Fibroblast of pulmonary artery (primary cell): ENCODE measurements at regions not wholly inside any gene's neighbourhood (a gene's known extent, or its start where the extent isn't known, plus 50 kb on each side); places are given as distances from the start of the nearest gene placed in this dataset.

ENCODE experiments used
- DNase-seq: peaks from one replicate; pipeline ENCODE4 v3.0.0-alpha.2; 2010; ENCODE audit warnings: low read depth
- H3K4me3 ChIP-seq: replicated peaks from 2 replicates; pipeline ENCODE4 v1.5.1; 2011; ENCODE audit warnings: low read depth, mild to moderate bottlenecking, control low read depth, low read length, moderate library complexity
- TF ChIP-seq, protein P1 (sequence below): IDR thresholded peaks from 2 replicates; pipeline ENCODE4 v1.5.1; 2011; ENCODE audit warnings: mild to moderate bottlenecking, control low read depth, low read length, inconsistent platforms; ENCODE audit errors: missing control alignments

DNA sequence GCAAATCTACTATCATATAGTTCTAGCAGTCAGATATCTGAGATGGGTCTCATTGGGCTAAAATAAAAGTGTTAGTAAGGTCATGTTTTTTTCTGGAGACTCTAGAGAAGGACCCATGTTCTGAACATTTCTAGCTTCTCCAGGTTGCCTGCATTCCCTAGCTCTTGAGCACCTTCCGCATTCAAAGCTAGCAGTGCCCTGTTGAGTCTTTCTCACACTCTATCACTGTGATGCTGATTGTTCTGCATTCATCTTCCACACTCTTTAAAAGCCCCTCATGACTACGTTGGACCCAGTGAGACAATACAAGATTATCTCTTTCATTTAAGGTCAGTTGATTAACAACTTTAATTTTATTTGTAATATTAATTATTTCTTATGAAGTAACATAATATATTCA is 433.3 kb upstream of the CHORDC1 start:
- no peak overlapping the region for H3K4me3 ChIP-seq
- TF ChIP-seq, protein P1, sequence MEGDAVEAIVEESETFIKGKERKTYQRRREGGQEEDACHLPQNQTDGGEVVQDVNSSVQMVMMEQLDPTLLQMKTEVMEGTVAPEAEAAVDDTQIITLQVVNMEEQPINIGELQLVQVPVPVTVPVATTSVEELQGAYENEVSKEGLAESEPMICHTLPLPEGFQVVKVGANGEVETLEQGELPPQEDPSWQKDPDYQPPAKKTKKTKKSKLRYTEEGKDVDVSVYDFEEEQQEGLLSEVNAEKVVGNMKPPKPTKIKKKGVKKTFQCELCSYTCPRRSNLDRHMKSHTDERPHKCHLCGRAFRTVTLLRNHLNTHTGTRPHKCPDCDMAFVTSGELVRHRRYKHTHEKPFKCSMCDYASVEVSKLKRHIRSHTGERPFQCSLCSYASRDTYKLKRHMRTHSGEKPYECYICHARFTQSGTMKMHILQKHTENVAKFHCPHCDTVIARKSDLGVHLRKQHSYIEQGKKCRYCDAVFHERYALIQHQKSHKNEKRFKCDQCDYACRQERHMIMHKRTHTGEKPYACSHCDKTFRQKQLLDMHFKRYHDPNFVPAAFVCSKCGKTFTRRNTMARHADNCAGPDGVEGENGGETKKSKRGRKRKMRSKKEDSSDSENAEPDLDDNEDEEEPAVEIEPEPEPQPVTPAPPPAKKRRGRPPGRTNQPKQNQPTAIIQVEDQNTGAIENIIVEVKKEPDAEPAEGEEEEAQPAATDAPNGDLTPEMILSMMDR, result no peak
- DNase-seq, result no peak

DNA sequence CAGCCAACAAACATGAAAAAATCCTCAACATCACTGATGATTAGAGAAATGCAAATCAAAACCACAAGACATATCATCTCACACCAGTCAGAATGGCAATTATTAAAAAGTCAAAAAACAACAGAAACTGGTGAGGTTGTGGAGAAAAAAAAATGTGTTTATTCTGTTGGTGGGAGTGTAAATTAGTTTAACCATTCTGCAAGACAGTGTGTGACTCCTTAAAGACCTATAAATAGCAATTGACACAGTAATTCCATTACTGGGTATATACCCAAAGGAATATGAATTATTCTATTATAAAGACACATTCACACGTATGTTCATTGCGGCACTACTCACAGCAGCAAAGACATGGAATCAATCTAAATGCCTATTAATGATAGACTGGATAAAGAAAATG is 427.3 kb upstream of the CHORDC1 start:
- TF ChIP-seq, protein P1, result no peak
- no peak overlapping the region for H3K4me3 ChIP-seq
- DNase-seq, result no peak

DNA sequence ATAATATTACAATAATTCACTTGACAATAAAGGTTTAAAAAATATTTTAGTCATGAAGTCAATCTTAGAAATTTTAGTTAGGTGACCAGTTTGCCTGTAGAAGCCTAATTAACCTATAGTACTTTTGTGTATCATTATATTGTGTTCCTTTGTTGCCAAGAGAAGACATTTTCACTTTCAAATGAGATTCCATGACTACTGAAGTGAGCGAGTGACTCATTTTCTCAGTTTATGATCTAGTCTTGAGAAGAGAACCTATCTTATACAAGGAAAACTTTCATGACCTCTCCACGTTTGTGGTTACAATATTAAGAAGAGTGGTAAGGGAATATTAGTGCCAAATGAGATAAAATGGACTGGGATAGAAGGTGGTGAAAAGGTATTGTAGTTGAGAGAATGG is 423.9 kb upstream of the CHORDC1 start:
- no peak for DNase-seq
- H3K4me3 ChIP-seq, result no peak overlapping the region
- TF ChIP-seq, protein P1, result no peak

DNA sequence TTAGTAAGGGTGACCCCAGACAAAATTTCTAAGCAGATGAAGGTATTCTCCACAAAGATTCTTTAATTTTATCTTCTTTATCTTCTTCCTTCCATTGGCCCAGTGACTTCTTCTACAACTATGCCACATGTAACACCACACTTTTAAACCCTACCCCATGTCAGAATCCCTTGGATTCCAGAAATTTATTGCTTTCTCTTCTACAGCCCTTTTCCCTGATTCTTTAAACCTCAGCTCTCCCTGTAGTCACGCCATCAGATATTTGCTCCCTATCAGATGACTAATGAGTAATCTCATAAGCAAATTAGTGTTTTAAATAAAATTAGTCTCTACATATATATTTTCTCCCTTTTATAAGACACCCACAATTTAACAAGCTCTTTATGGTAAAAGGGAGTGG is 423.4 kb upstream of the CHORDC1 start:
- DNase-seq, result no peak
- TF ChIP-seq, protein P1, result no peak
- no peak overlapping the region for H3K4me3 ChIP-seq

DNA sequence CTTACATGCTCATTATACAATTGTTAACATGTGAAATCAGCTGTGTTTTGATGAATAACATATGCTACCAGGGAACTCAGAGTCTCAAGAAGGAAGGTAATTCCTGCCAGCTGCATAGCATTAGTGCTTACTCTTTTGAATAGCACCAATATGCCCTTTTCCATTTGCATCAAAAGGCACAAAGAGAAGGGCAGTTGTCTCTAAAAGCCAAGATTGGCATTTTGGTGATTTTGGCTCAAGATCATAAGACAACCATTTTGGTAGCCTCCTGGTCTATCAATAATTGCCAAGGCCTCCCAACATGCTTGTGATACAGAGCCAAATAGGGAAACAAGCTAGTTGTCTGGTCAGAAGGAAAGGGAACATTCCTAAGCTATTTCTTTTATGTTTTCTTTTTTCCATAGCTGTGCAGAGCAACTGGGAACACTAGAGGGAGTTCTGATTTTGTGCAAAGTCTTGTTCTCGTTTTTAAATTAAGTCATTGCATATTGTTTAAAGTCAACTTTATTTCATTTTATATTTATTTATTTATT is 416.7 kb upstream of the CHORDC1 start:
- TF ChIP-seq, protein P1, result peak; percentile 16
- H3K4me3 ChIP-seq, result no peak overlapping the region
- DNase-seq, result peak; percentile 9

DNA sequence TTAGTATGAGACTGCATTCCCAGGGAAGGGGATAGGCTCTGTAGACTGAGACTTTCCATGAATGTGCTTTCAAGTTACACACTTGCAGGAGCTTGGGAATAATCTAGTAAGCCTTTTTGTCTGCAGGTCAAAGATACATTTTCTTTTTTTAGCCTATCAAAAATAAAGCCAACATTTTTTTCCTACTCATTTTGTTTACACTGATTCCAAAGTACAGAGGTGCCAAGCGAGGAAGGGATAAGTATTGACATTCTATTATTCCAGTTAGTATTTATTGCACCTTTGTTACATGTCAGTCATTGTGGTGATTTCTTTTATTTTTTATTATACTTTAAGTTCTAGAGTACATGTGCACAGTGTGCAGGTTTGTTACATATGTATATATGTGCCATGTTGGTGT is 413.0 kb upstream of the CHORDC1 start:
- DNase-seq, result no peak
- no peak overlapping the region for H3K4me3 ChIP-seq
- TF ChIP-seq, protein P1, result no peak

DNA sequence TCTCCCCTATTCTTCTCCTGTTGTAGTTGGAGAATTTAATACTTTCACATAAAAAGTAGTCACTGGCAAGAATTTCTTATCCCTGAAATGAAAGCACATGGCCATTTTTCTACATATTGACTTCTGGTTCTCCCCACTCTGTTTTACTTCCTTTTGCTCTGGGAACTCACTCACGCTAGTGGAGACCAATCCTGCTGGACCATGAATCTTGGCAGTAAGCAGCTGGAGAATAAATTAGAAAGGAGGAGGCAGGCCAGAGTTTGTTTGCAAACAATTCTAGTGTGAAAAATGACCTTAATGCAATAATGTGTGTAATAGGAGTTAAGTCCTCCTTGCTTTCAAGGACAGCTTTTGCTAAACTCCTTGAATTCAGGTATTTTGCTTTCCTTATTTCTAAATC is 412.3 kb upstream of the CHORDC1 start:
- TF ChIP-seq, protein P1, result no peak
- DNase-seq, result no peak
- no peak overlapping the region for H3K4me3 ChIP-seq
